ENCODE measurements at regions not wholly inside any gene's neighbourhood (a gene's known extent, or its start where the extent isn't known, plus 50 kb on each side); places are given as distances from the start of the nearest gene placed in this dataset.

- TF ChIP-seq MAX (IDR thresholded peaks at IDR 0.05) (no peak), CTCF (IDR thresholded peaks at IDR 0.05; ENCODE audit: low read depth, low read length, missing input control) (no peak), YY1 (IDR thresholded peaks at IDR 0.05) (no peak), TAF1 (conservative IDR thresholded peaks at IDR 0.05) (no peak), RAD21 (IDR thresholded peaks at IDR 0.05) (no peak)
Observed at GRCh38 chr3:28042095-28042635, 199.3 kb upstream of the CMC1 start.
